ENCODE measurements at regions not wholly inside any gene's neighbourhood (a gene's known extent, or its start where the extent isn't known, plus 50 kb on each side); places are given as distances from the start of the nearest gene placed in this dataset.

- Histone ChIP-seq H3K27ac (ENCODE audit: insufficient read depth, low read length) (no peak overlapping the region), H3K4me1 (ENCODE audit: control insufficient read depth, extremely low read depth, insufficient read depth, low read length) (no peaks in the 10 kb centered on the region), H3K4me3 (replicated peaks in 1 of 4; ENCODE audit: control extremely low read depth in 1 of 4, insufficient read depth in 1 of 4, low read depth in 3 of 4, low read length in 4 of 4) (no peak overlapping the region), H2AFZ (ENCODE audit: low read length) (no peak overlapping the region), H3K4me2 (ENCODE audit: extremely low read depth, insufficient read depth, low read length) (no peak overlapping the region), H3K79me2 (ENCODE audit: control insufficient read depth, insufficient read depth, low read length) (no peaks in the 10 kb centered on the region), H3K9ac (ENCODE audit: insufficient read depth, low read length) (no peak overlapping the region), H3K9me3 (ENCODE audit: control insufficient read depth, insufficient read depth, low read depth, low read length) (no peaks in the 10 kb centered on the region), H4K20me1 (ENCODE audit: control insufficient read depth, extremely low read depth, insufficient read depth, low read length) (no peaks in the 10 kb centered on the region), H3K27me3 (ENCODE audit: control insufficient read depth, insufficient read depth, low read length) (no peaks in the 10 kb centered on the region), H3K36me3 (ENCODE audit: control insufficient read depth, insufficient read depth, low read length) (no peaks in the 10 kb centered on the region)
- DNase-seq (ENCODE audit: low read depth in 2 of 2): no peak
- no peak for TF ChIP-seq CTCF (conservative IDR thresholded peaks at IDR 0.05 in 1 of 2, IDR thresholded peaks at IDR 0.05 in 1 of 2; ENCODE audit: low read depth in 1 of 2, low read length in 2 of 2)
- no peak for TF ChIP-seq EZH2 (IDR thresholded peaks at IDR 0.05; ENCODE audit: low read length, missing control alignments)
Measured at GRCh38 chr4:34516524-34516923, 1727.8 kb downstream of the ARAP2 start.

GRCh38 chr4:34534916-34535315 is 1709.4 kb downstream of the ARAP2 start:
- Histone ChIP-seq H3K27me3 (ENCODE audit: control insufficient read depth, insufficient read depth, low read length) (no peaks in the 10 kb centered on the region), H3K27ac (ENCODE audit: insufficient read depth, low read length) (no peak overlapping the region), H3K36me3 (ENCODE audit: control insufficient read depth, insufficient read depth, low read length) (no peaks in the 10 kb centered on the region), H4K20me1 (ENCODE audit: control insufficient read depth, extremely low read depth, insufficient read depth, low read length) (no peaks in the 10 kb centered on the region), H3K9ac (ENCODE audit: insufficient read depth, low read length) (no peak overlapping the region), H3K4me3 (replicated peaks in 1 of 4; ENCODE audit: control extremely low read depth in 1 of 4, insufficient read depth in 1 of 4, low read depth in 3 of 4, low read length in 4 of 4) (no peak overlapping the region), H3K79me2 (ENCODE audit: control insufficient read depth, insufficient read depth, low read length) (no peaks in the 10 kb centered on the region), H3K4me1 (ENCODE audit: control insufficient read depth, extremely low read depth, insufficient read depth, low read length) (no peaks in the 10 kb centered on the region), H2AFZ (ENCODE audit: low read length) (no peak overlapping the region), H3K4me2 (ENCODE audit: extremely low read depth, insufficient read depth, low read length) (no peak overlapping the region), H3K9me3 (ENCODE audit: control insufficient read depth, insufficient read depth, low read depth, low read length) (no peaks in the 10 kb centered on the region)
- no peak for TF ChIP-seq EZH2 (IDR thresholded peaks at IDR 0.05; ENCODE audit: low read length, missing control alignments)
- no peak for TF ChIP-seq CTCF (conservative IDR thresholded peaks at IDR 0.05 in 1 of 2, IDR thresholded peaks at IDR 0.05 in 1 of 2; ENCODE audit: low read depth in 1 of 2, low read length in 2 of 2)
- no peak for DNase-seq (ENCODE audit: low read depth in 2 of 2)

- Histone ChIP-seq H3K9ac (ENCODE audit: insufficient read depth, low read length) (no peak overlapping the region), H3K9me3 (ENCODE audit: control insufficient read depth, insufficient read depth, low read depth, low read length) (no peaks in the 10 kb centered on the region), H3K4me2 (ENCODE audit: extremely low read depth, insufficient read depth, low read length) (no peak overlapping the region), H3K36me3 (ENCODE audit: control insufficient read depth, insufficient read depth, low read length) (no peaks in the 10 kb centered on the region), H3K4me3 (replicated peaks in 1 of 4; ENCODE audit: control extremely low read depth in 1 of 4, insufficient read depth in 1 of 4, low read depth in 3 of 4, low read length in 4 of 4) (no peak overlapping the region), H4K20me1 (ENCODE audit: control insufficient read depth, extremely low read depth, insufficient read depth, low read length) (no peaks in the 10 kb centered on the region), H3K27ac (ENCODE audit: insufficient read depth, low read length) (no peak overlapping the region), H2AFZ (ENCODE audit: low read length) (no peak overlapping the region), H3K79me2 (ENCODE audit: control insufficient read depth, insufficient read depth, low read length) (no peaks in the 10 kb centered on the region), H3K4me1 (ENCODE audit: control insufficient read depth, extremely low read depth, insufficient read depth, low read length) (no peaks in the 10 kb centered on the region), H3K27me3 (ENCODE audit: control insufficient read depth, insufficient read depth, low read length) (no peaks in the 10 kb centered on the region)
- no peak for TF ChIP-seq EZH2 (IDR thresholded peaks at IDR 0.05; ENCODE audit: low read length, missing control alignments)
- TF ChIP-seq CTCF (conservative IDR thresholded peaks at IDR 0.05 in 1 of 2, IDR thresholded peaks at IDR 0.05 in 1 of 2; ENCODE audit: low read depth in 1 of 2, low read length in 2 of 2): no peak
- DNase-seq (ENCODE audit: low read depth in 2 of 2): no peak
Measured at GRCh38 chr4:34566091-34566490, 1678.2 kb downstream of the ARAP2 start.

Data from fibroblast of lung (primary cell).